GM21717 (cell line): ENCODE measurements at regions not wholly inside any gene's neighbourhood (a gene's known extent, or its start where the extent isn't known, plus 50 kb on each side); places are given as distances from the start of the nearest gene placed in this dataset.
A peak's percentile ranks its signal among the peaks of the same experiment; 100 is the strongest.

ENCODE experiments used
- ATAC-seq: cut with Tn5 transposase; IDR thresholded peaks from one replicate; pipeline ENCODE4 v1.9.1; 2021; ENCODE audit warnings: mild to moderate bottlenecking, moderate library complexity; ENCODE audit not compliant: unreplicated experiment

DNA sequence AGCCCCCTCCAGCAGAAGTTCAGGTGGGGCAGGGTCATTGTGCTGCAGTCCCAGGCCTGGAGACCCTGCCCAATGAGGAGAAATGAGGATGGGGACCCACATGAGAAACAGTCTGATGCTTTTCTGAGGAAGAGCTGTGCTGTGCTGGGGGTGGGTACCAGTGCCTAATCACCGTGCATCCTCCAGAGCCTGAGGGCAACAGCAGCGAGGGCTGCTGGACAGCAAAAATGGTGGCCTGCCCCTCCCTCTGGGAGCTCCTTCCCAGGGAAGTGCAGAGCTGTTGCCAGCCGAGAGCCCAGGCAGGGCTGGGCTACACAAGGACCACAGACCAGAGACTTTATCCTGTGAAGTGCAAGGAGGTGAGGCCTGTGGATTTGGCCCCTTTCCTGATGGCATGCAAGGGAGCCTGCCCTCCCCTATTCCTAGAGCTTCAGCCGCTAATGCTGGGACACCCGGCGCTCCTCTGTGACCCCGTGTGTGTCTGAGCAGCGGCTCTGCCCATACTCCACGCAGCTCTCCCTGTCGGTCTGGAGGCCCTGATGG, 134.8 kb downstream of the DSEL start:
- no peak for ATAC-seq

DNA sequence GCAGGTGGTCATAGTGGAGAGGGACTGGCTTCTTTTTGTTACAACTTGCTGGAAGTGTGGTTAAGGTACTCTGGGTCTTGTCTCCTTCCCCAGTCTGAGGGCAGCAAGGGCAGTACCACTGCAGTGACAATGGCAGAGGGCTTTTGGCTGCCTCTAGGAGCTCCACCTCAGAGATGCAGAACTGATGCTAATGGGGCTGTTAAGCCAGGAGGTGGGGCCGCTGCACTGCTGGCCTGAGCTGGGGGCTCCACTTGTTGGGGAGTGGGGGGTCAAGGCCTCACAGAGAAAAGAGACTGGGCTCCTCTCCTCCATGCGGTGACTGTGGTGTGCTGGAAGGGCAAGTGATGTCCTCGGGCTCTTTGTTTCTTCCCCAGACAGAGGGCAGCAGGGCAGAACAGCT, 135.7 kb downstream of the DSEL start:
- ATAC-seq: no peak

DNA sequence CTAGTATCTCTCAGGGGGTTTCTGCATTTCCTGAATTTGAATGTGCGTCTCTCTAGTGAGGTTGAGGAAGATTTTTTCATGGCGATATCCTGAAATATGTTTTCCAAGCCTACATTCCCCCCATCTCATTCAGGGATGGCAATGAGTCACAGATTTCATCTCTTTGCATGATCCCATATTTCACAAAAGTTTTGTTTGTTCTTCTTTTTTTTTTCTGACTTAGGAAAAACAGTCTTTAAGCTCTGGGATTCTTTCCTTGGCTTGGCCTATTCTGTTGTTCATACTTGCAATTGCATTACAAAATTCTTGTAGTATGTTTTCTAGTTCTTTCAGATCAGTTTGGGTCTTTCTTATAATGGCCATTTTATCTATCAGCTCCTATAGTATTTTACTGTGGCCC, 136.5 kb downstream of the DSEL start:
- no peak for ATAC-seq

DNA sequence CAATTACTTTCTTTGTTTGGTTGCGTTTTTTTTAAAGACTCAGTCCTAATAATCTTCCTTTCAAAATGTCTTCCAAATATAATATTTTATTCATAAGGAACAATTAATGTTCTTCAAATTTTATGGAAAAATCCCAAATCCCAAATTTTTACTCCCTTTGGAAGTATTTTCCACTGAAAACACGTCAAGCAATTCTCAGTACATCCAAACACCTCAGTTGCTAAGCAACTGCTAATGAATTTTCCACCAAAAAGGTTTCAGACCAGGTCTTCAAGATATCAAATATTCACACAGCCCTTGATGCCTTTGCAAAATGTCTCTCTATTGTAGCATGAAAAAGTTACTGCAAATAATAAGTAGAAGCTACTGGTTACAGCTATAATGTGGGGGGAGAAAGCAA, 140.1 kb downstream of the DSEL start:
- ATAC-seq: no peak

DNA sequence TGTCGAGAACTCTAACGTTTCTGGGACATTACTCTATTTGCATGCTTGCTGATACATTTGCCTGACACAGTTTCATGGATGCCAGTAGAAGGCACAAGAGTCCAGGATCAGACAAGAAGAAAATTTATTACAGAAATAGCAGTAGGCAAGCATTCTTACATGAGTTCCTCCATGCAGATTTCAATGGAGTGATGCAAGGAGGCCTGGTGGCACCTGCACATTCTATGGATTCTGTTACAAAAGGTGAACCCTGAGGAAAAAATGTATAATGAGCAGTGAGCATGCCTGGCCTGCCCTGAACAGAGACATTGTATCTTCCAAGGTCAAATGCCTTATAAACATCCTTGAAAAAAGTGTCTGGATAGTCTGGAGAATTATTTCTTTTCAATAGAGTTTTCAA, 142.9 kb downstream of the DSEL start:
- no peak for ATAC-seq

DNA sequence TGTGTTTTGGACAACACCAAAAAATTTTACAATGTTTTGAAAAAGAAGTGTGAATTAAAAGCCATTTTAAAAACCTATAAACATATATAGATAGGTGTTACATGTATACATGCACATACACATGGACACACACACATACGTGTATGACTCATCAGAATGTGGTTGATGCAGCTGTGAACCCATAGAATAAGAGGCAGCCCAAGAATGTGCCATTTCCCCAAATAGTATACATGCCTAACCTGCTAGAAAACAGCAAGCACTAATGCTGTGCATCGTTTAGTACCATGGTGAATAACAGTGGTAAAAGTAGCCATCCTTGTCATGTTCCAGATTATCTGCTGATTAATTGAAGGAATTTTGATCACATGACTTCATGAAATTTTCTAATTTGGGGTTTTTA, 149.0 kb downstream of the DSEL start:
- no peak for ATAC-seq

DNA sequence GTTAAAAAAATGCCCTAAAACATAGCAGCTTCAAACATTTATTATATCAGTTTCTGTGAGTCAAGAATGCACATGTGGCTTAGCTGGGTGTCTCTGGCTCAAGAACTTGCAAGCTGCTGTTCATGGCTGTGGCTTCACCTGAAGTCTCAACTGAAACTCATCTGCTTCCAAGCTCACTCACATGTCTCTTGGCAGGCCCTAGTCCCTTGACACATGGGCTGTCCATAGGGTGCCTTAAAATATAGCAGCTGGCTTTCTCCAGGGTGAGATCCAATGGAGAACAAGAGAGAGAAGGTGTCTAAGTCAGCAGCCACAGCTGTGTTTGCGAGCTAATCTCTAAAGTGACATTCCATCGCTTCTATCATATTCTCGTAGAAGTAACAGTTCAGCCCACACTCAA, 152.8 kb downstream of the DSEL start:
- ATAC-seq: no peak

DNA sequence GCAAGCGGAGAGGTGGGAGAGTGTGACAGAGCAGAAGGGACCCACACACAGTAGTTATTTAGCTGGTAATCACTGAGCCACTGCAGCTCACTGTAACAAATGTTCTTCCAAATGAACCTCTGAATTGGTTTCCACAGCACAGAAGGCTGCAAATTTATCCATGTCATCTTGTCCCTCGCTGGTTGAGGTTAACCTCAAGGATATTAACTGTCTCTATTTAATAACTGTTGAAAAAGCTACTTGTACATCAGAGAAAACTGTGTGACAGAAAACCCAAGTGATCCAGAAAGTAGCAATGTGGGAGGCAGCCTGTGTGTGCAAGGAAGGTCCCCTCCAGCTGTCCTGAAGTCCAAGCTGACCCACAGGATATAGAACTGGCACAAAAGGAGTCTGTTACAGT, 153.6 kb downstream of the DSEL start:
- ATAC-seq: no peak

DNA sequence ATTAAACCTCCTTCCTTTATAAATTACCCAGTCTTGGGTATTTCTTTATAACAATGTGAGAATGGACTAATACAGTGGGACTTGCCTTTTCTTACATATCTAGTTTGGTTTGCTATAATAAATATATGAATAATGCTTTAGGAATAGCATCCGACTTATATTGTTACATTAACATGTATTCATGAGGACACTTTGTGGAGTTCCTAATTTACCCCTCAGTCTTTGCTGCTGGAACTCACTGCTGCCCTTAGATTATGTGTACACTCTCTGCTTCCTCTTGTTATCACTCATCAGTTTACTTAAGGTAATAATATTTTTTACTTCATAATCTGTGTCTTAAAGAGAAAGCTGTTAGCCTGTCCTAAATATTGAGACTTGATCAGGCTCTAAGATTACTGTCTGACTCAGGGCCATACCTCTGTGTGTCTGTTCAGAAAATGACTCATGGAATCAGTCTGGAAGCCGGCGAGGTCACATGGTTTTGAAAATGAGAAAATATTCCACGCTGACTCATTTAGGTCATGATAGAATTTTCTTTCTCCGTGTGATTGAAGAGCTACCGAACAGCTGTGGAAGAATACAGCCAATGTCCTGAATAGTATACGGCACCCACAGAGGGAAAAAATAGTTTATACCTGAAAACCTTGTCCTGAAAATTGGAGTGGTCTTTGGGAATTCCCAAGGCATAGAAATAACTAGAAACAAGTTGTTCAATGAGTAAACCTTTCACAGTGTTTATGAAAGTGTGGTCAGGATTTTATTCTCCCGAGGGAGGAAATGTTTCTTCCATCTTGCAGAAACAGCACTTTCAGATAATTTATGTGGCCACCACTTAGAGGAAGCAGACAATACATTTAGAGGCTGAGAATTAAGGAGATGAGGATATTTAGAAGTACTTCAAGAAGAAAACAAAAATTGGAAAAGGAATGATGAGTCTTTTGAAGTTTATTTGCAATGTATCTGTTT, 156.4 kb downstream of the DSEL start:
- peak; percentile 83 for ATAC-seq

DNA sequence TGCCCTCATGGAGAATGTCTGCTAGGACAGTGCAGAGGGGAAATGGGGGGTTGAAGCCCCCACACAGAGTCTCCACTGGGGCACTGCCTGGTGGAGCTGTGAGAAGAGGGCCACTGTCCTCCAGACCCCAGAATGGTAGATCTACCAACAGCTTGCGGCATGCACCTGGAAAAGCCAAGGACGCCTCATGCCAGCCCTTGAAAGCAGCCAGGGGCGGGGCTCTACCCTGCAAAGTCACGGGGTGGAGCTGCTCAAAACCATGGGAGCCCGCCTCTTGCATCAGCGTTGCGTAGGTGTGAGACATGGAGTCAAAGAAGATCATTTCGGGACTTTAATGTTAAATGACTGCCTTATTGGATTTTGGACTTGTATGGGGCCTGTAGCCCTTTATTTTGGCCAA, 157.6 kb downstream of the DSEL start:
- no peak for ATAC-seq

DNA sequence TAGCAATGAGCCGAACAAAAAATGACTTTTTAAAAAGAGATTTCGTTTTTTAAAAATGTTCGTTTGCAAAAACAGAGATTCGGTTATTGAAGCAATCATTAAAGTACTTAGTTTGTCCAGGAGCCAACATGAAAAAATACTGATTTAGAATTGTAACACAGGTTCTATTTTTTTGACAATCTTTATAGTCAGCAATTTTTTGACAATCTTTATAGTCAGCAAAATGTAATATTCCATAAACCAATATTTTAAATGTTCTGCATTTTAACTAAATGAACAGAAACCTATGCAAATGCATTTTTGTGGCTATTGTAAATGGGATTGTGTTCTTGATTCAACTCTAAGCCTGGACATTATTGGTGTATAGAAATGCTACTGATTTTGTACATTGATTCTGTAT, 161.8 kb downstream of the DSEL start:
- ATAC-seq: no peak

DNA sequence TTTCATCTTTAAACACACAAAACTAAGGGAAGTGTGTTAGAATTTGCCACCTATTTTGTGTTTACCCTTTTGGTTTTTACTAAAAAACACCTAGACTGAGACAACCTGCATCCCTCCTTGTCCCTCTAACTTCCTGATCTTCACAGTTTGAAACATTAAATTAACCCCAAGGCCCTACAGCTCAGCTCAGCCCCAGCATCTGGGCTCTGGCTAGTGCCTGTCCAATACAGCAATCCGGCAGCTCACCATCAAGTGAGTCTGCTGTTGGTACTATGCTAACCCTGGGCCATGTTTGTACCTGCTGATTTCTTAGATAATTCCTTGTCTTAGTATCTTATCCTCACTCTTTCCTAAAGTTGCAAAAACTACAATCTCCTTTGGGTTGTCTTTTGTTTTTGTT, 162.4 kb downstream of the DSEL start:
- ATAC-seq: no peak

DNA sequence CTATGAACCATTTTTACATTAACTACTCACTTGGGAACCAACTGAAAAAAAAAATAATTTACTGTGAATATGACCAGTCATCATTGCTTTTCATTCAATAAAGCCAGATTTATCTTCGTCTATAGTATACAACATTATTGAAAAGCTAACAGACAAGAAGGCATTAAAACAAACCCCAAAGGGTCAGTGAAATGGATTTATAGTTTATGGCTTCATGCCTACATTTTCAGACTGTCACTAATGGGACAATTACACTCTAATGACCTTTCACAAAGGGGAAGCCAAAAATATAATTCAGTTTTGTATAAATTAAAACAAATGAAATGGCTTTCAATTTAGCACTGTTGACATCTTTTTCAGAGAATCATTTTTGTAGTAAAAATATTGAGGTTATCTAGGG, 169.1 kb downstream of the DSEL start:
- ATAC-seq: no peak

DNA sequence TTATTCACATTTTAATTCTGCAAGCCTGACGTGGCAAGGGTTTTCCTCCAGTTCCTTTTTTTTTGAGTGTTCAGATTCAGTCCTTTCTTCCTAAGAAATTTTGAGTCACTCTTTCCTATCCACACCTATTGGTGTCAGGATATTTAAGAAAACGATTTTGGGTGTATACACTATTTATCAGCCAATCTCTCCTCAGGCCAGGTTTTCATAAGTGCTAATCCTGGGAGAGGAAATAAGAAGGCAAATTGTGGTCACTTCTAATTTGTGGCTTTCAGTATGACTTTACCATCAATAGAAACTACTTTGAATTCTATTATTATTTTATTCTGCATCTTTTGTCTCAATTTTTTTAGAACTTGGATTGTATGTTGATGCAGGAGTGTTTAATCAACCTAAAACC, 174.4 kb downstream of the DSEL start:
- ATAC-seq: no peak

DNA sequence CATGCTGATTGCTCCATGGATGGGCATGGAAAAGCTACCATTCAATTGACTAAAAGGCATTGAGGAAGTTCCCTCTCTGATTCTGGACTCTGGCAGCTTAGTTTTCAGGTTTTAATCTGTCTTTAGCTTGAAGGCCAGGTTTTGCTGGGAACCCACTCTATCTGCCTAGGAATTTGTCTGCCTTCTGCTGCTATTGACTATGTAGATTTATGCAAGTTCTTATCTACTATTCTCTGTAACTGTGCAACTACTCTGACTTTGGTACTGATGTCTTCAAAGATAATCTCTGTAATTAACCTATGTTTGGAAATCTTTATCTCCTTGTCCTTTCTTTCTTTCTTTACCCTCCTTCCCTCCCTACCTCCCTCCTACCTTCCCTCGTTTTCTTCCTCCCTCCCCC, 178.8 kb downstream of the DSEL start:
- ATAC-seq: no peak

DNA sequence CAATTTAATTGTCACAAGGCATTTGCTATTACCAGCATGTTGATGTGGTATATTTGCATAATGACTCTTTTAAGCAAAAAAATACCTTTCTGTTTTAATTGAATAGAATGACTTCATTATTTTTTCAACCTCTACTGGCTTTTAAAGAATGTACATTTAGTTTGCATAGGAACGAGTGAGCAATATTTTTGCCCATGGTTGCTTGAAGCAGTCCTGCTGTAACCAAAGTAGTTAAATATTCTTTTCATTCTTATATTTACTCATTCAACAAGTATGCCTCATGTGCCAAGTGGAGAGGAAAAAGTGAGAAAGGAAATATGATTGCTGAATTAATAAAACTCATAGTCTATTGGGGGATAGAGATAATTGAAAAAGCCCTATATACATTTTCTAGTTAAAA, 184.7 kb downstream of the DSEL start:
- no peak for ATAC-seq

DNA sequence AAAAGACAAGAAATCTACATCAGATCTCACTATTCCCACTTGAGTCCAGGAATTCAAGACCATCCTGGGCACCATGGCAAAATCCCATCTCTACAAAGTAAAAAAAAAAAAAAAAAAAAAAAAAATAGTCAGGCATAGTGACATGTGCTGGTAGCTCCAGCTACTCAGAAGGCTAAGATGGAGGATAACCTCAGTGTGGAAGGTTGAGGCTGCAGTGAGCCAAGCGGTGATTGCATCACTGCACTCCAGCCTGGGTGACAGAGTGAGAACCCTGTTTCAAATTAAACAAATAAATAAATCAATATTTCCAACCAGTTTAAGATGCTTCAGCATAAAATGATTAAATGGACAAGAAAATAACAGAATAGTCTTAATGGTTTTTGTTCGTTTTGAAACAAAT, 197.4 kb downstream of the DSEL start:
- no peak for ATAC-seq

DNA sequence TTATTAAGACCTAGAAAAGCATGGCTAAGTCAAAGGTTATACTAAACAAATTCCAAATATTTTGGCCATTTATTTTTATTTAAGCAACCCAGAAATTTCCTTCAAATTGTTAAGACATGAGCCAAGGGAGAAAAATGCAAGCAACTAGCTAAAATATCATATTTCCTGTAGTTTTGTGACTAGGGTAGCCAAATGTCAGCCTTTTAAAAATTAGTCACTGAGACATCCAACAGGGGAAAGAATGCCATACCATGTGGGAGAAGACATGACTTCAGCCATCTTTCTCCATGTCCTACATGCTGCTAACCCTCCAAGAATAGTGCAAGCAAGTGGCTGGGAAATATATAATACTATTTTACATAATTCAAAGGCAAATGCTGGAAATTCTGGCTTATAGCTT, 197.9 kb downstream of the DSEL start:
- ATAC-seq: no peak

DNA sequence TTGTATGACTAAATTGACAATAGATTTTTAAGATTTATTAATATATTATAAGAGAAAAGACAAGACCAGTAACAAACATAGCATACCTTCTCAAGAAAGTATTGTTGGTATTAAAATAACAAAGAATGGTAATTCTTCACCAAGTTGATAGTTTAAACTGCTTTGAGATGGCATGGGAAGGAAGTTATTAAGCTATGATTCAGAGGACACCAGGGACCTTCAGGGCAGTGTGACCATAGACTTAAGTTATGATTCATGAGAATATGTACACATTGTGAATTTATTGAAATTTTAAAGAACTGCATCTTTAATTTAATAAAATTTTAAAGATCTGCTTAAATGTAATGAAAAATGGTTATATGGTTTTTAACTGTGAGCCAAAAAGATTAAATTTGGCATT, 205.7 kb downstream of the DSEL start:
- no peak for ATAC-seq

DNA sequence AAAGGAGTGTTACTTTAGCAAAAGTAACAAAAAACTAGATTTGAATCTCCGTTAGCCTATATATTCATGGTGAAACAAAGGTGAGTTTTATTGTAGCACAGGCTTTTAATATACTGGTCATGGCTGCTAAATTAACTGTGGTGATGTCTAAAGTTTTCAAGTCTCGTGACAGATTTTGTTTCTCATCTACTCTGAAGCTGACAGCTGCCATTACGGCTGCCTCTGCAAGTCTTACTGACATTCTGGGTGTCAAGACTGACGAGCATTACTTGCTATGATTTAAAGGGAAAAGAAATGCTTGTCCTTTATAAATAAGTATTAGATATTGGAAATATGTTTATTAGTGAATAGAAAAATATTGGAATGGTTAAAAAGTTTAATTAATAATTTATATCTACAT, 207.7 kb downstream of the DSEL start:
- no peak for ATAC-seq

DNA sequence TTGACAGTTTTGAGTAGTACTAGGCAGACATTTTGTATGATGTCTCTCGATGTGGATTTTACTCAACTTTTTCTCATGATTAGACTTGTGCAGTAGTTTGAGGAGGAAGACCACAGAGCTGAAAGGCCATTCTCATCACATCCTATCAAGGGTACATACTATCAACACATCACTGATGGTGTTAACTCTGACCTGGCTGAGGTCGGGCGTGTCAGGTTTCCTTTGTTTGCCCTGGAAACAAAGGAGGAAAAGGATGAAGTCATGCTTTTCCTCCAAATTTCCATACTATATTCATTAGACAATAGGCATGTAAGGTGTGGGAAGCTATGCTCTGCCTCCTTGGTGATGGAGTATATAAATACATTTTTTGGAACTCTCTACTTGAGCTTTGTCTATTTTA, 211.1 kb downstream of the DSEL start:
- no peak for ATAC-seq

DNA sequence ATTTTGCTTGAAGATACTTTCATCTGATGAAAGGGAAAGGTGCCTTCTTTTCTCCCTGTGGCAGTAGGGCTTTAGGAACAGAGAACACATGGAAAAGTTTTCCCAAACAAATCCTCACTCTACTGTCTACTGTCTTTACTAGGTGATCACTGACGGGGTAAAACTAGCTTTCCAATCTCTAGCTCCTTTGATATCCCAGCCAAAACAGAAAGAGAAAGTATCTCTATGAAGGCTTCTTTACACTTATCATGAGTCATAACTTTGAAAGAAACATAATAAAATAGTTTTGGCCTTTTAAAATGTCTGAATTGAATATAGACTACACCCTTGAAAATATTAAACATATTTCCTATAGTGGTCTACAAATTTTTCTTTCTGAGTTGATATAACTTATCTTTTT, 214.5 kb downstream of the DSEL start:
- no peak for ATAC-seq

DNA sequence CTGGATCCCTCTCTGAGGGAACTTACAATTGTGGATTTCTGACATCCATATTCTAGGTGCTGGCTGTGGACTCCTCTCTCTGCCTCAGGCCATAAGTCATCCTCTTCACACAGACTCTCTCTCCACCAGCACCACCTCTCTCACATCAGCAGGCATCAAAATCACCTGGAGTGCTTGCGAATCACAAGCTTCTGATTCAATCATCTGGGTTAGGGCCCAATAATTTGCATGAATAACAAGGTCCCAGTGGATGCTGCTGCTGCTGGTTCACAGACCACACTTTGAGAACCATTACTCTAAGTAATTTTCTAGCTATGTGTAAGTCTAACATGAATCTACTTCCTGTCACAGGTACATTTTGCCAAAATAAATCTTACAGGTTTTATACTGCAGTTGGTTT, 214.9 kb downstream of the DSEL start:
- ATAC-seq: no peak
